ENCODE measurements at regions not wholly inside any gene's neighbourhood (a gene's known extent, or its start where the extent isn't known, plus 50 kb on each side); places are given as distances from the start of the nearest gene placed in this dataset.
"Not testable (repeated sequence)": the region's sequence is repeated elsewhere in the genome, so short reads cannot be mapped to it uniquely, and the experiment has no call there.

DNA sequence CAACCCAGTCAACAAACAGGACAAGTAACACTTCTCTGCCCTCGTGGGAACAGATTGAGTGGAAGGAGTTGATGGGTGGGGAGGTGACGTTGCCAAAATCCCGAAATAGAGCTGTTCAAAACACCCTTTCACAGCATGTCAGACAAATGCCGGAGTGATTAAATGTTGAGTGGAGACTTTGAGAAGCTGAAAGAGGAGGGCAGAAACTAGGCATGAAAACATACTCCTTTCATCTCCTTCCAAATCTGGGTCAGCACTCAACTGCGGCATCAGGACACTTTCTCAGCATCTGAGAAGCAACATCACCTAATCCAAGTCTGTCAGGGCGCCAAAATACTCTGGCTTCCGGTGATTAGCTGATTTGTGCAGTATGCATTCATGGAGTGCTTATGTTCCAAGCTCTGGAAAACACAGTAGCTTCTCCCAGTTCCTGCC, 51.5 kb upstream of the MRI1 start:
- DNase-seq = no peak

DNA sequence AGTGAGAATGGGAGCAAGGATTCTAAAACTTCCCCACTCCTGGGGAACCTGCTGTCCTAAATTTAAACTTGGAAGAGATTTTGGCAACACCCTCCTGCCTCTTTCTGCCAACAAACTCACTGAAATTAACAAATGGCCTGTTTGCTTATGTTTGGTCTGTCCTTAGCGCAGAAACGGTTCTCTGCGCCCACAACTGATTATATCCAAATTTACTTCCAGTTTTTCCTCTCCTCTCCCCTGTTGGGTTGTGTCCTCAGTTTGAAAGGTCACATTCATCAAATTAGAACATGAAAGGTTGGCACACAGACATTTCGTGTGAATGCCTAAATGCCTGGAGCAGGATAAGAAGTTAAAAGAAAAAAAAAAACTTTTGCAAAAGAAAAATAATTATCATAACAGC, 56.4 kb upstream of the MRI1 start:
- DNase-seq = no peak

DNA sequence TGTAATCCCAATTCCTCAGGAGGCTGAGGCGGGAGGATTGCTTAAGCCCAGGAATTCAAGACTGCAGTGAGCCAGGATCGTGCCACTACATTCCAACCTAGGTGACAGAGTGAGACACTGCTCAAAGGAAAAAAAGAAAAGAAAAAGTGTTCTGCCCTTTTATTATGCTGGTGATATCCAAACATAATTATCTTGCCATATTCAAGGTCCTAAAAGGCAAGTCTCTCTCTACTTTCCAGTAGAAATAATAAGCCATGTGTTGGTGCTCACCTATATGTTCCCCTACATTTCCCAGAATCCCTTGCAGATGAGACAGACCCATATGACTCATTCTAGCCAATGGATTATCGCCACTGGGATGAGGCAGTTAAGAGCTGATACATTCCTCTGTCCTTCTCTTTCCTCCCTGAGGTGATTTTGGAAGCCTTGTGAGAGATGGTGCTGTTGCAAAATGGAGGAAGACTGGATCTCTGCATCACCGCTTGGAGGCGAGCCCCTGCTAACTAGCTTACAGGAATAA, 58.3 kb upstream of the MRI1 start:
- DNase-seq = no peak

DNA sequence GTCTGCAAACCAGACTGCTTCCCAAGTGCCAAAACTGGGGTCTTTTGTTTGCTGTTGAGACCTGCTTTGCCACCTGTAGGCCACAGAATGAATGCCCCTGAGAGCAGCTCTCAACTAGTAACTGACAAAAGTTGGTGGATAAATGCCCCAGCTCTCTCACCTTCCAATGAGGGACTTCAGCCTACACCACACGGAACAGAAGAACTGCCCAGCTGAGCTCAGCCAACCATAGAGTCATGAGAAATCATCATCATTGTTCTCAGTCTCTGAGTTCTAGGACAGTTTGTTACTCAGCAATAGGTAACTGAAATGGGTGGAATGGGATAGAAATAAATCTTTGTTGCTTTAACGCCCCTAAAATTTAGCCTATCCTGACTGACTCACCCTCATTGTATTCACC, 59.1 kb upstream of the MRI1 start:
- DNase-seq = no peak

DNA sequence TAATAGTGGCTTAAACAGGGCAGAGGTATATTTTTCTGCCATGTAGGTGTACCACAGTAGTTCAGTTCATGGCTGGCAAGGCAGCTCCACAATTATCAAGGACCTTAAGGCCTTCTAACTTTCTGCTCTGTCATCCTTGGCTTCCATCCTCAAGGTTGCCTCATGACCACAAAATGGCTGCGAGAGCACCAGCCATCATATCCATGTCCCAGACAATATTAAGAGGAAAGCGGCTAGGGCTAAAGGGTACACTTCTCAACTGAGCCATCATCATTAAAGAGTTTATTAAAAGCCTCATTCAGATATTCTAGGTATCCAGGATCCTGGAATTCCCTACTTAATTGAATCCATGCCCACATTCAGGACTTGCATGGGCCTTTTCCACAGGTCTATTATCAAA, 62.7 kb upstream of the MRI1 start:
- DNase-seq = no peak

DNA sequence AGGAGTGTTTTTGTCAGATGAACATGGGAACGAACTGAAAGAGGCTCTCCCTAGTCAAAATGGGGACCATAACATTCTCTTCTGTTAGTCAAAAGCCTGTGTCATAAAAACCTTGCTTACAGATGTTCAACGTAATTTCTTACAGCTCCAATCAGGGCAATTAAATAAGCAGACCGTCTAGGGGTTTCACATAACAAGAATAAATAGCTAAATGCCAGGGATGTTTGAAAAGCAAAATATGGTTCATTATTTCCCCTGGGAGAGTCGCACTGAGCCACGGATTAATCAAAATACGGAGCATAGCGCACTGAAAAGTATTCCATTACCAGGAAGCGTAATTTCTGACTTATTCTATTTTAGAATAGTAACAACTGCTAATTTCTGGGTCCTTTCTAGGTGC, 63.7 kb upstream of the MRI1 start:
- DNase-seq = no peak

DNA sequence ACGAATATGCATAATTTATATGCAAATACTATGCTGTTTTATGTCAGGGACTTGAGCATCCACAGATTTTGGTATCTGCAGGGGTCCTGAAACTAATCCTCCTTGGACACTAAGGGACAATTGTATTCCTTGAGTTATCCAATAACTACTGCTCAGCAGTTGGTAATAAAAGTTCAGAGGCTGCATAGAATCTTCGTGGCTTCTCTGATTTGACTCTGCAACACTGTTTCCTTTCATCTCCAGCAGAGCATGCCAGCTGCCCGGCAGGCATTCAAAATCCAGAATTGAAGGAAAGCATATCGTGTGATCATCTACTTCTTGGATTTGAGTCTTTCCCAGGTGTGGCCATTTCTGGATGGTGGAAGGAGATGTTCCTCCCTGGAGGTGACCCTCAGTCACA, 64.5 kb upstream of the MRI1 start:
- no peak for DNase-seq

DNA sequence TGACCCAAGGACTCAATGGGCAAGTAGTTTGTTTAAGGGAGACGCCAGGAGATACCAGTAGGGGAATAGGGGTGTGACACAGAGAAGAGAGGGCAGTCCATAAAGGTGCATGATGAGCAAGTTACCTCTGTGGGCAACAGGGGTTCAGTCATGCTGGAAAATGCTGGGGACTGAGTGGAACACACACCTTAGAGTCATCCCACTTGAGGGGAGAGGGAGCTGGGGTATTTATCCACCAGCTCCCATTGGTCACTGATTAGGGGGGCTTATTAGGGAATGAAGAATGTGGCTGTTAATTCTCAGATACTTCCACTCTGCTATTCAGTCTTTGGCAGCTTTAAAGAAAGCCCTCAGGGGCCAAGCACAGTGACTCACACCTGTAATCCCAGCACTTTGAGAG, 67.5 kb upstream of the MRI1 start:
- no peak for DNase-seq

DNA sequence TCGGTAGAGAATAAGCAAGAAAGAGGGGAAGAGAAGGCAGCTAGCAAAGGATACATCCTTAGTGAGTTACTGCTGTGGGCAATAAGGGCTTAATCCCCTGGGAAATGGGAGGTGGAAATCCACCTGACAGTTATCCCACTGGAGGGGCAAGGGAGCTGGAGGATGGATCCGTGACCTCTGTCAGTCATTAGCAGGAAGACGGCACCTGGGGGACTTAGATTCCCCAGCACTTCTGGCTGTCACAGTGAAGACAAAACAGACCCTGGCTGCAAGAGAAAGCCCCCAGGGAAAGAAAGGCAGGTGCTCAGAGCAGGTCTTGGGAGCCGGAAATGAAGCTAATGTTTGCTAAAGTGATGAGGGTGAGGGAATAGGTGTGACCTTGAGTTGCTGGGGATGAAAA, 70.4 kb upstream of the MRI1 start:
- DNase-seq = no peak

DNA sequence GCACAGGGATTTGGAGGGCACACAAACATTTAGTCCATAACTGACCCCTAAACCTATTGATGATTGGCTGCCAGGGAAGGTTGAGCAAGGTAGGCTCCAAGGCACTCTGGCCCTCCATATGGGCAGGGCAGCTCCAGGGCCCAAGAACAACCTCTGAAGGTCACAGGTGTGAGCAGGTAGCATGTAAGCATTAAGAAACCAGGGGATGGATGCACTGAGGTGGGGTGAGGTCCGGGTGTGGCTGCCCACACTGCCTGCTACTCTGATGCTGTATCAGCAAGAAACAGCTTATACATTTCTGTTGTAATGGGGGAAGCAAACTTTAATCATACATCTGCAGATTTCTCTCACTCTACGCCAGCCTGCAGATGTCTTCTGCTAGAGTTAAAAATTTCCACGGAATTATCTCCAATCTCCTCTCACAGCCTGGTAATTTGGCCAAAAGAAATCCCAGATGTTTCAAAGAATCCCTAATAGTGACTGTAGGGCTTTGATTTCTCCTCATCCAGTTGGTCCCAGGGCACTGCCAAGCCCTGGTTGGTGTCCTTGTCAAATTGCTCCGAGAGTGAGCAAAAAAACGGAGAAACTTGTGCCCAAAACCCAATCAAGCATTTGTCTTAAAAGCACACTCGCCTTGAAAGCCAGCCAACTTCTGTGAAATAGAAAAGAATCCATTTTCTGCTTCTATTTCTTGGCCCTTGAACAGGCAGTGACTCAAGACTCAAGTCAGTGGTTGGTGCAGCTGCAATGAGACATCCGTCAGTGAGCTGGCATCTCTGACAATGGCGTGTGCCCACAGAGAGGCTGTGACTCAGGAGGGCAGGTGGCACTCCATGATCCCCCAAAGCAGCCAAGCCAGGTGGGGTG, 72.5 kb upstream of the MRI1 start:
- no peak for DNase-seq

DNA sequence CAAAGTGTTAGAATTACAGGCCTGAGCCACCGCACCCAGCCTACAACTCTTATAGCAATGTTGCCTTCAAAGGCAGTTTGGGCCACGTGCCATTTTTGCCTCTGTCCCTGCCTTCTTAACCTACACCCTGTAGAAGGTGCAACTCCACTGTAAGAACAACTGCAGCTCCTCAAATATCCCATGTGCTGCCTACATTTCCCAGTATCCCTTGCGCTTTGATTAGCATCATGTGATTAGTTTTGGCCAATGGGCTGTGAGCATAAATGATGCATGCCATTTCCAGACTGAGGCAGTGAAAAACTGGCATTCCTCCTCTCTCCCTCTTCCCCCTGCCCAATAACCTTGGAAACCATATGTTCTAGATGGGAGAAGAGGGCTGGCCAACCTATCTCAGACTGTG, 75.2 kb upstream of the MRI1 start:
- DNase-seq = no peak

DNA sequence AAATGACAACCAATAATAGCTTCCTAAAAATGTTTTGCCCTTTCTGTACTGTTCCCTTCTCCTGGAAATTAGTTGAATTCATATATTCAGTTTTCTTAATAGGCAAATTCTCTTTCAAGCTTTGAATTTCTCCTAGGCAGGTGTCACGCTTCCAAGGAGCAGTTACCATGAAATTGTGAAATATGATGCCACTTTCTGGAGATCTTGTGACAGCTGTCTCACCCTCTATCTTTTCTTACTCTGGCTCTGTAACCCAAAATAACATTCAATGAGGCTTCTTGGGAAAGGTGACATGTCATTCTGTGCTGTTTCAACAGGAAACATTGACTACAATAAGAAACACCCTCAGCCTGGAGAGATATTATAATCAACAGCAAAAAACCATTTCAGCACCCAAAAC, 80.3 kb upstream of the MRI1 start:
- no peak for DNase-seq

DNA sequence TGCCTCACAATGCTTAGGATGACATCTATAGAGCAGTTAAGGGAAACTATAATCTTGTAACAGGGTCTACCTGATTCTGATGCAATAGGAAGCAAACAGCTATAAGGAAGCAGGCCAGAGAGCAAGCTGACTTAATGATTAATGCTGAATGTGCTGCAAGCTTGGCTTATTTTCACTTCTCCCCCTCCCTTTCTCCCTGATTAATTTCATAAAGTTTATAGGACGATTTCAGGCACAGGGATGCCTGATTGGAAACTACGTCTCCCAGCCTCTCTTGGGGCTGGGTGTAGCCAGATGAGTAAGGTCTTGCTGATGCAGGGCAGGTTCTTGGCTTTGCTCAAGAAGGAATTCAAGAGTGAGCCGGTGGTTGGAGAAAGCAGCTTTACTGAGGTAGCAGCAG, 82.8 kb upstream of the MRI1 start:
- no peak for DNase-seq

DNA sequence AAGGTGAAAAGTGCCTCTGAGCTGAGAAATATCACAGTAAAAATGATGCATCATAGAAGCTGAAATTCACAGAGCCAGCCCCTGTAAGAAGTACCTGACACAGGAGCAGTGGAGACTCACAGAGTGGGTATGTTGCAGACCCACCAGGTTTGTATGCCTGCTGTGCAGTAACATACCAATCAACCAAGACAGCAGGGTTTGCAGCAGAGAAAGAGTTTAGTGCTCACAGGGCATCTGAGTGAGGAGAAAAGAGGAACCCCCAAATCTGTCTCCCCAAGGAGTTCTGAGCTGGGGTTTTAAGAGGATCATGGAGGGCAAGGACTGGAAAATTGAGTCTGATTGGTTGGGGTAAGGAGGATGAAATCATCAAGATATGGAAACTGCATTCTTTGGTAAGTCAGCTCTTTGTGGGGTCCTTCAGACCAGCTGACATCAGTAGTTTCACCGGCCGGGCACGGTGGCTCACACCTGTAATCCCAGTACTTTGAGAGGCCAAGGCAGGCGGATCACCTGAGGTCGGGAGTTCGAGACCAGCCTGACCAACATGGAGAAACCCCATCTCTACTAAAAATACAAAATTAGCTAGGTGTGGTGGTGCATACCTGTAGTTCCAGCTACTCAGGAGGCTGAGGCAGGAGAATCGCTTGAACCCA, 83.5 kb upstream of the MRI1 start:
- DNase-seq = not testable (repeated sequence)

DNA sequence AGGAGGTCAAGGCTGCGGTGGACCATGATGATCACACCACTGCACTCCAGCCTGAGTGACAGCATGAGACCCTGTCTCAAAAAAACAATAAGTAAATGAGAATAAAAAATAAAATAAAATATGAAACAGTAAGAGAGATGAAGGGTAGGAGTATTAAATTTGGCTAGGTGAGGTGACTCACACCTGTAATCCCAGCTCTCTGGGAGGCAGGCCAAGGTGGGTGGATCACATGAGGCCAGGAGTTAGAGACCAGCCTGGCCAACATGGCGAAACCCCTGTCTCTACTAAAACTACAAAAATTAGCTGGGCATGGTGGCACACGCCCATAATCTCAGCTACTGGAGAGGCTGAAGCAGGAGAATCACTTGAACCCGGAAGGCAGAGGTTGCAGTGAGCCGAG, 87.4 kb upstream of the MRI1 start:
- not testable (repeated sequence) for DNase-seq

DNA sequence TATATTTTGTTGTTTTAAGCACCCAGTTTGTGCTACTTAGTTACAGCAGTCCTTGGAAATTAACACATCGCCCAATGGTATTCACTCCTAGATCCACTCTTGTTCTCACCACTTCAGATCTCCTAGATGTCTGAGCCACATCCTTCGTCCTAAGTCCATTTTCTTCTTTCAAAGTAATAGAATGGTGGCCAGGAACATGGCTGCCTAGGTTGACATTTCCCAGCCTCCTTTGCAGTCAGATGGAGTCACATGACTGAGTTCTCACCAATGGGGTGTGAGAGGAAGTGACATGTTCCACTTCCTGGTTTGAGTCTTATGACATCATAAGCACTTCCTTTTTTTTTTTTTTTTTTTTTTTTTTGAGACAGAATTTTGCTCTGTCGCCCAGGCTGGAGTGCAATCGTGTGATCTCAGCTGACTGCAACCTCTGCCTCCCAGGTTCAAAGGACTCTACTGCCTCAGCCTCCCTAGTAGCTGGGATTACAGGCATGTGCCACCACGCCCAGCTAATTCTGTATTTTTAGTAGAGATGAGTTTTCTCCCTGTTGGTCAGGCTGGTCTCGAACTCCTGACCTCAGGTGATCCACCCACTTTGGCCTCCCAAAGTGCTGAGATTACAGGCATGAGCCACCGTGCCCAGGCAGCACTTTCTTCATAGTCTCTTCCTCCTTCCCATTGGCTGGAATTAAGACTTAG, 91.7 kb upstream of the MRI1 start:
- not testable (repeated sequence) for DNase-seq

DNA sequence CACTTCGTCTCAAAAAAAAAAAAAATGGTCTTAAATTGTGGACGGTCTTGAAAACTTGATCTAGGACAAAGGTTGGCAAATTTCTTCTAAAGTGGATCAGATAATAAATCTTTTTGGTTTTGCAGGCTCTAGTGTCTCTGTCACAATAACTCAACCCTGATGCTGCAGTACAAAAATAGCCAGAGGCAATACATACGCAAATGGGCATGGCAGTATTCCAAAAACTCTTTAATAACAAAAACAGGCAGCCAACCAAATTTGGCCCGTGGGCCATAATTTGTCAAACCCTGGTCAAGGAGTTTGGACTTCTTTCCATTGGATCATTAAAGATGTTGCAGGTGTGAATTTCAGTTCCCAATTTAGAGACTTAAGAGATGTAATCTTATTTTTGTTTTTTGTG, 93.5 kb upstream of the MRI1 start:
- DNase-seq = no peak

DNA sequence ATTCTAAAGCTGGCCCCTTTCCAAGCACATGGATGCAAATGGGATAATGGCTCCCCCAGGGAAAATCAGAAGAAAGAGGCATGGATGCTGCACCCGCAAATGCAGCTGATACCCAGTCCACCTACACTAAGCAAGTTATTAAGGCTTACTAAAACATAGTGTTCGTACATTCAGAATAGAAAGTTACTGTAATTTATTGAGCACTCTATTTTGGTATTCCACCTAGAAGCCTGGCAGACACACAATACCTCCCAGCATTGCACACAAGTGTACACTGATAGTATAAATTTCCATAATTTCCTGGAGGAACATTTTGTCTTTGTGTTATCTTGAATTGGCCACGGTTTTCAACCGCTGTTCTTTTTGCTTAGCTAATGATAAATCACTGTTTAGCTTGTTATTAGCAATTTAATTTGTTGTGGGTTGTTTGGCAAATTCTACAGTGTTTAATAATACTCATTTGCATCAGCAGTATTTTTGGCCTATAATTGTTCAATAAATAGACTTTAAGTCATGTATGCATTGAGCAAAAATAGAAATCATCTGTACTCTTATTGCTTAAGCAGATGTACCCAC, 94.5 kb upstream of the MRI1 start:
- DNase-seq = no peak

DNA sequence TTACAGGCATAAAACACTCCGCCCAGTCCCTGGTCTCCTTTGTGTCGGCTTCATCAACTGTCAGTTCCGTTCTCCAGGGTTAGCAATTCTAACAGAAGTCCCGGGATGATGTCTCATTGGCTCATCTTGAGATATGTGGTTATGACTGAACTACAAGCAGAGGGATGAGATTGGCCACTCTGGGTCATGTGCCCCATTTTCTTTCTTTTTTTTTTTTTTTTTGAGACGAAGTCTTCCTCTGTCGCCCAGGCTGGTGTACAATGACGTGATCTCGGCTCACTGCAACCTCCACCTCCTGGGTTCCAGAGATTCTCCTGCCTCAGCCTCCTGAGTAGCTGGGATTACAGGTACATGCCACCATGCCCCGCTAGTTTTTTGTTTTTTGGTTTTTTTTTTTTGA, 95.4 kb upstream of the MRI1 start:
- no peak for DNase-seq

DNA sequence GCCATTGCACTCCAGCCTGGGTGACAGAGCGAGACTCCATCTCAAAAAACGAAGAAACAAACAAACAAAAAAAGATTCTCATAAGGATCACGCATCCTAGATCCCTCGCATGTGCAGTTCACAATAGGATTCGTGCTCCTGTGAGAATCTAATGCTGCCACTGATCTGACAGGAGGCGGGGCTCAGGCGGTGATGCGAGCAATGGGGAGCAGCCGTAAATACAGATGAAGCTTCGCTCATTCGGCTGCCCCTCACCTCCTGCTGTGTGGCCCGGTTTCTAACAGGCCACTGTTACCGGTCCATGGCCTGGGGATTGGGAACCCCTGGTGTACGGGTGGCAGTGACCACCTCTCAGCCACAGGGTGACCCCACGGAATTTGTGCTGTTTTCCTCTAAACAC, 98.2 kb upstream of the MRI1 start:
- no peak for DNase-seq

DNA sequence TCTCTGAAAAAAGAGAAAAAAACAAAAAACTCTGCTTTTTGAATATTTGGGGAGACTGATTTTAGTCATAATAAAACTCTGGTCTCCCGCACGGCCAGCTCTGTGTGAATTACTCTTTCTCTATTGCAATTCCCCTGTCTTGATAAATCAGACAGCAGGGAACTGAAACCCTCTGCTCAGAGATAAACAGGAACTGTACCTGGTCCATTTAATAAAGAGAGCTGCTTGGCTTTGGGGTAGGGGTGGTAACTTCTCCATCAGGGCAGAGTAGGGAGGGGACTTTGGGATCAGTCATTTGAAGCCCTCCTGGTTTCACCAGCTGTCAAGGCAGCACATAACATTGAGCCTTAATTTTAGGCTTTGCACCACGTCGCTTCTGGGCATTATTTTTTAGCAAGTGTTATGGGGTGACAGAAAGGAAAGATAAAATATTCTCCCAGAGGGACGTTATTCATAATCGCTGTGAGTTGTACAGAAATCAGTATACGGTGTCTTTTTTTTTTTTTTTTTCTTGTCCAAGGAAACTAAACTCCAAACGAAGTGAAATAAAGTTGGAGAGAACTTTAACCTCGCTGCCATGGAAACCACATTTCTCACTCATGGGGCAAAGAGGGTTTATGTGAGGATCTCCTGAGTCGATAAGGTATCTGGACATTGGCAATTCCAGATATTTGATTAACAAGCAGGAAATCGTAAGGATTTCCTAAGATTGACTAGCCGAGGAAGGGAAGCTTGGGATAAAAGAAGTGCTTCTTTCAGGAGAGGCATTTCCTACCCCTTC, 99.0 kb upstream of the MRI1 start:
- no peak for DNase-seq

DNA sequence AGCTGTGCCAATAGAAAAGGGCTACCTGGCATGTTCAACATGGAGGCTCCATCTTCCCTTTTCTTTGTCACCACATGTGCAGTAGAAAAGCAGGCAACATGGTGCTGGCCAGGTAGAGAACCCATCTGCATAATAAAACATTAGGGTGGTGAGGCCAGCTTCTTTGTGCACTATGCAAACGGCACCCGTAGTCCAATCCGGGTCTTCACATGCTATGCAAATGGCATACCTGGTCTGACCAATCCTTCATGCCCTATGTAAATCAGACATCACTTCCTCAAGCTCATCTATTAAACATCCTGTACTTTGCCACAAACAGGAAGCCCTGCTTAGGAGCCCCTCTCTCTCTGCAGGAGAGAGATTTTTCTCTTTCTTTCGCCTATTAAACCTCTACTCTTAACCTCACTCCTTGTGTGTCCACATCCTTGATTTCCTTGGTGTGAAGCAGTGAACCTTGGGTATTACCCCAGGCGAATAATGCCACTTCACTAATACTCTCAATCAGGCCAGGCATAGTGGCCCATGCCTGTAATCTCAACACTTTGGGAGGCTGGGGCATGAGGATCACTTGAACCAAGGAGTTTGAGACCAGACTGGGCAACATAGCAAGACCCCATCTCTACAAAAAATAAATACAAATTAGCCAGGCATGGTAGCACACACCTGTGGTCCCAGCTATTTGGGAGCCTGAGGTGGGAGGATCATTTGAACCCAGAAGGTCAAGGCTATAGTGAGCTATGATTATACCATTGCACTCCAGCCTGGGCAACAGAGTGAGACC, 111.3 kb upstream of the MRI1 start:
- no peak for DNase-seq
